Endothelial cell of umbilical vein (primary cell): ENCODE measurements at regions not wholly inside any gene's neighbourhood (a gene's known extent, or its start where the extent isn't known, plus 50 kb on each side); places are given as distances from the start of the nearest gene placed in this dataset.
"Not testable (repeated sequence)": the region's sequence is repeated elsewhere in the genome, so short reads cannot be mapped to it uniquely, and the experiment has no call there.

Experiments used
- BruUV-seq: library from RNA; stranded (reverse); fragments of 400-500 nt; replicated peaks from 2 replicates; lab custom pipeline; 2021; lab: Mats Ljungman, UMichigan
- CTCF ChIA-PET: fragments of 300-600, 350-600 bp; sonication (Branson Sonifier 250); formaldehyde crosslinking; loops from one replicate; lab custom pipeline; 2021; ENCODE audit warnings: antibody characterized with exemption, inconsistent platforms; lab: Charles Lee
- POLR2A ChIA-PET: fragments of 300-600, 350-600 bp; sonication (Branson Sonifier 250); formaldehyde crosslinking; loops from one replicate; lab custom pipeline; 2021; ENCODE audit warnings: antibody characterized with exemption, inconsistent platforms; lab: Charles Lee
- DNase-seq: peaks from one replicate; pipeline ENCODE4 v3.0.0-alpha.2; 2011; ENCODE audit warnings: low read depth, low spot score
- FAIRE-seq: peaks from 2 replicates; lab custom pipeline; 2011; peaks lifted over from hg19 to GRCh38; lab: Jason Lieb, UNC
- H2AFZ ChIP-seq: 2 replicates; pipeline ENCODE4 v1.6.0; 2012; ENCODE audit warnings: low read depth, low read length, control low read depth, inconsistent platforms
- H3K27ac ChIP-seq: 2 replicates; pipeline ENCODE4 v1.5.1; 2011; ENCODE audit warnings: low read depth, mild to moderate bottlenecking, control low read depth, low read length, moderate library complexity; ENCODE audit not compliant: insufficient read depth
- H3K27me3 ChIP-seq, 2 experiments: 2 replicates each; pipeline versions ENCODE4 v1.6.0 to v1.6.1; 2011; ENCODE audit warnings: low read length in 2 of 2, mixed read lengths in 1 of 2; ENCODE audit not compliant: control insufficient read depth in 2 of 2, insufficient read depth in 2 of 2
- H3K36me3 ChIP-seq, 2 experiments: 2 replicates in 1 of 2; 3 replicates in 1 of 2; pipeline ENCODE4 v1.5.1; 2011; ENCODE audit warnings: low read length in 2 of 2, mild to moderate bottlenecking in 1 of 2, moderate library complexity in 1 of 2; ENCODE audit not compliant: control insufficient read depth in 2 of 2, insufficient read depth in 2 of 2; ENCODE audit errors: extremely low read depth in 1 of 2
- H3K4me1 ChIP-seq: 3 replicates; pipeline ENCODE4 v1.5.1; 2011; ENCODE audit warnings: mild to moderate bottlenecking, low read length; ENCODE audit not compliant: control insufficient read depth, insufficient read depth; ENCODE audit errors: extremely low read depth
- H3K4me2 ChIP-seq: 2 replicates; pipeline ENCODE4 v1.6.1; 2011; ENCODE audit warnings: low read length, control low read depth, mixed read lengths; ENCODE audit not compliant: insufficient read depth
- H3K4me3 ChIP-seq, 3 experiments: fragments of 200-600 bp in 1 of 3; sonication (generic), shearing (Covaris generic) in 1 of 3; replicated peaks in 1 of 3; 2 replicates each; pipeline ENCODE4 v1.5.1; 2011 to 2016; ENCODE audit warnings: control low read depth in 3 of 3, low read length in 3 of 3, mild to moderate bottlenecking in 2 of 3, inconsistent platforms in 1 of 3, low read depth in 1 of 3, moderate library complexity in 1 of 3; ENCODE audit not compliant: insufficient read depth in 1 of 3
- H3K79me2 ChIP-seq: 2 replicates; pipeline ENCODE4 v1.6.0; 2012; ENCODE audit warnings: low read length, inconsistent platforms; ENCODE audit not compliant: control insufficient read depth, insufficient read depth
- H3K9ac ChIP-seq: replicated peaks from 2 replicates; pipeline ENCODE3; 2011; ENCODE audit warnings: low read length, control low read depth; ENCODE audit not compliant: insufficient read depth; ENCODE audit errors: extremely low read depth
- H3K9me1 ChIP-seq: replicated peaks from 3 replicates; pipeline ENCODE4 v1.6.0; 2011; ENCODE audit warnings: mild to moderate bottlenecking, low read length; ENCODE audit not compliant: control insufficient read depth, insufficient read depth; ENCODE audit errors: extremely low read depth
- H3K9me3 ChIP-seq: replicated peaks from 2 replicates; pipeline ENCODE4 v1.5.1; 2012; ENCODE audit warnings: low read length, inconsistent platforms; ENCODE audit not compliant: control insufficient read depth, insufficient read depth
- H4K20me1 ChIP-seq: replicated peaks from 2 replicates; pipeline ENCODE3; 2011; ENCODE audit warnings: mild to moderate bottlenecking, low read length; ENCODE audit not compliant: control insufficient read depth, insufficient read depth; ENCODE audit errors: extremely low read depth
- CTCF ChIP-seq, 2 donors: IDR thresholded peaks; 1 replicate in 1 of 2; 2 replicates in 1 of 2; pipeline ENCODE4 v1.5.1; 2011; ENCODE audit warnings: low read length in 2 of 2, mild to moderate bottlenecking in 2 of 2, moderate library complexity in 2 of 2, control low read depth in 1 of 2, inconsistent platforms in 1 of 2, low read depth in 1 of 2; ENCODE audit not compliant: insufficient read depth in 1 of 2; ENCODE audit errors: extremely low read depth in 1 of 2
- EZH2 ChIP-seq: IDR thresholded peaks from 2 replicates; pipeline ENCODE4 v1.6.1; 2012; ENCODE audit warnings: borderline replicate concordance, low read depth, mild to moderate bottlenecking, moderate library complexity, low read length, inconsistent platforms; ENCODE audit not compliant: severe bottlenecking
- FOS ChIP-seq: IDR thresholded peaks from 2 replicates; pipeline ENCODE4 v1.6.1; 2011; ENCODE audit warnings: mild to moderate bottlenecking, low read length, moderate library complexity, borderline replicate concordance; ENCODE audit not compliant: insufficient read depth
- GATA2 ChIP-seq: IDR thresholded peaks from 2 replicates; pipeline ENCODE4 v1.7.0; 2011; ENCODE audit warnings: low read depth, mild to moderate bottlenecking, moderate library complexity, mixed read lengths, low read length; ENCODE audit not compliant: insufficient read length, insufficient read depth
- JUN ChIP-seq: IDR thresholded peaks from 2 replicates; pipeline ENCODE4 v1.6.1; 2011; ENCODE audit warnings: borderline replicate concordance, low read depth; ENCODE audit not compliant: insufficient read length, insufficient read depth
- MAX ChIP-seq: IDR thresholded peaks from 2 replicates; pipeline ENCODE4 v1.6.1; 2011; ENCODE audit not compliant: insufficient read depth, insufficient read length
- MYC ChIP-seq: IDR thresholded peaks from one replicate; pipeline ENCODE4 v1.6.1; 2011; ENCODE audit warnings: mild to moderate bottlenecking, low read depth, low read length
- POLR2A ChIP-seq: IDR thresholded peaks from 2 replicates; pipeline ENCODE4 v1.6.1; 2012; ENCODE audit warnings: low read depth, mild to moderate bottlenecking, control low read depth, low read length
- POLR2AphosphoS5 ChIP-seq: IDR thresholded peaks from 2 replicates; pipeline ENCODE4 v1.6.1; 2012; ENCODE audit warnings: low read depth, mild to moderate bottlenecking, control low read depth, low read length, moderate library complexity; ENCODE audit not compliant: insufficient read depth
- dilution Hi-C: fragments of 300-500 bp; cut with MboI; formaldehyde crosslinking; loops from one replicate; pipeline ENCODE4 v1.15.0; 2019; ENCODE audit warnings: low sequenced_read_pairs; ENCODE audit not compliant: extremely low pct_ligation_motif_present
- intact Hi-C: fragments of 100-400 bp; cut with micrococcal nuclease; formaldehyde crosslinking; loops from one replicate; pipeline ENCODE4 v1.10.0; 2022

GRCh38 chr2:125822746-125823145 is 833.2 kb upstream of the GYPC start:
- no peaks in the 10 kb centered on the region for H3K79me2 ChIP-seq
- intact Hi-C loops, result no loop called here
- CTCF ChIA-PET, result no interaction called here
- no peak for FAIRE-seq
- H3K9ac ChIP-seq, result no peak overlapping the region
- dilution Hi-C loops, result no loop called here
- no peaks in the 10 kb centered on the region for H3K27me3 ChIP-seq
- H2AFZ ChIP-seq, result no peak overlapping the region
- H3K36me3 ChIP-seq, result no peaks in the 10 kb centered on the region
- POLR2A ChIA-PET, result no interaction called here
- no peaks in the 10 kb centered on the region for H3K9me1 ChIP-seq
- peaks cover 3% of the 10 kb centered on the region for H3K9me3 ChIP-seq
- TF ChIP-seq GATA2 (no peak), MAX (no peak), POLR2AphosphoS5 (no peak), POLR2A (no peak), CTCF (IDR thresholded peaks at IDR 0.05; ENCODE audit: extremely low read depth in 1 of 2, insufficient read depth in 1 of 2, low read depth in 1 of 2, low read length in 2 of 2) (no peak), JUN (no peak), EZH2 (no peak), MYC (no peak), FOS (no peak)
- H3K4me1 ChIP-seq, result no peaks in the 10 kb centered on the region
- DNase-seq, result no peak
- H4K20me1 ChIP-seq, result no peaks in the 10 kb centered on the region
- H3K4me2 ChIP-seq, result no peak overlapping the region
- no peak overlapping the region for H3K4me3 ChIP-seq
- no TSS peak for BruUV-seq
- no peak overlapping the region for H3K27ac ChIP-seq

GRCh38 chr2:125825781-125826180 is 830.2 kb upstream of the GYPC start:
- H2AFZ ChIP-seq, H3K9ac ChIP-seq, H3K79me2 ChIP-seq, POLR2A ChIA-PET, H3K4me2 ChIP-seq, dilution Hi-C loops, H4K20me1 ChIP-seq, H3K4me3 ChIP-seq, FAIRE-seq, CTCF ChIA-PET, intact Hi-C loops, BruUV-seq, H3K36me3 ChIP-seq, H3K9me1 ChIP-seq, H3K9me3 ChIP-seq, H3K4me1 ChIP-seq, H3K27ac ChIP-seq, H3K27me3 ChIP-seq, DNase-seq: not testable (repeated sequence)
